Stimulated activated CD8-positive, alpha-beta memory T cell treated with anti-CD3 and anti-CD28 coated beads, Interleukin-12 subunit alpha, Interleukin-12 subunit beta, amount 100 ng/mL, for 1 hour (primary cell): ENCODE measurements at regions not wholly inside any gene's neighbourhood (a gene's known extent, or its start where the extent isn't known, plus 50 kb on each side); places are given as distances from the start of the nearest gene placed in this dataset.
"Not testable (repeated sequence)": the region's sequence is repeated elsewhere in the genome, so short reads cannot be mapped to it uniquely, and the experiment has no call there.

Experiments used
- DNase-seq: peaks from one replicate; pipeline ENCODE4 v3.0.0-alpha.2; 2020; ENCODE audit warnings: low read depth

- no peak for DNase-seq
Measured at GRCh38 chr5:104576677-104577076, 1014.1 kb upstream of the NUDT12 start.

DNA sequence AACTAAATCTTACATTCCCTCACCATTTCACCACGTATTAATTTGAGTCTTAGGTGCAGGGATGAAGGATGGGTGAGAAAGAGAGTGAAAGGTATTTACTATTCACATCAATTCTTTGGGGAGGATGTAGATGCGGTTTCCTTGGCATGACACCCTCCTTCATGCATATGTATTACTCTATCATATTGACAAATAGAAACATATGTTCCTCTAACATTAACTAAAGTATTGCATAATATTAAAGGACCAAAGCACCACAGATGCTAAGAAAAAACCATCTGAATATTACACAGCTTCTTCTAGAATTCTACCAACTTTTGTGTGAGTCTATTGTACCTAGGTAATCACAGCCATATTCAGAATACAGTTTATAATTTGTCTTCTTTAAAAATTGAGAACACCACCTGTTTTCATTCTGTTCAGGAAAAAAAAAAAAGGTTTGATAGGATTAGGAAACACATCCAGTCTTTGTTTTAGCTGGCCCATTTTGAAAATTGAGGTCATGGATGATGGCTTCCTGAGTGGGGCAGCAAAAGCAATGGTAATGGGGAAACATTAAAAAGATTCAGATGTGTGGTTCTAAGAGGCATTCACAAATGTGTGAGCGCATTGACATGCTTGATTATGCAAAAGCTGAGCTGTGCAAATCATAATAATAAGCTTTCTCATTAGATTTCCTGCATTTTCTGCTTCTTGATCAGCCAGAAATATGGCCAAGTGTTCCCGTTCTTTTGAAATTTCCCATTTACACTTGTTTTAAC lies 1011.5 kb upstream of the NUDT12 start:
- no peak for DNase-seq

DNA sequence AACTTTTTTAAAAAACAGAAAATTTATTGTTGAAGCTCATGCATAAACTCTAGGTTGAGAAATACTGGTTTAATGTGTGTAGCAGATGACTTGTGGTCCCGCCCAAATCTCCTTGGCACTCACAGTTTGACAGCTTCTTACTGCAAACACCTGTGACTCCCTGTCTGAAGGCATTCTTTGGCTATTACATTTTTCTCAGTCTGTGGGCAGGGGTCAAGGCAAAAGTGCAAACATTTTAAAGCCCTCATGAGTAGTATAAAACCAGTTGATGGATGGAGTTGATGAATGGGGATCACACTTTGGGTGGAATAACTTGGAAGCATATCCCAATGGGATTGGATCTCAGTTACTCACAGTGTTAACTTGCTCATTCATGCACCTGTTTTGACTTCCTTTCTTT lies 1007.0 kb upstream of the NUDT12 start:
- no peak for DNase-seq

DNA sequence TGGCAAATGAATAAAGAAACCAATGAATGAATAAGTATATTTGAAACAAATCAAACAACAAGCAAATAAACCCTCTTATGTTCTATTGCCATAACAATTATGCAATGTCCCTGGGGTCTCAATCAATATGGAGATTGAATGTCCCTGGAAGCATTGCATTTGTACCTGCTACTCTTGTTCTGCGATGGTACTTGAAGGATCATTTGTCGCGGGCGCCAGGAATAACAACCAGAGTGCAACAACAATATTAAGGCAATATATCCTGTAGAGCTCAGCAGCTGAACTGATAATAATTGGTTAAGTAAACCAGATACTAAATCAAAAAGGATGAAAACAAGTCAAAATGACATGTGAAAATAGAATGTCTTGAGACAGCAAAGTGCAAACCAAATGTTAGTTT lies 1001.9 kb upstream of the NUDT12 start:
- no peak for DNase-seq

DNA sequence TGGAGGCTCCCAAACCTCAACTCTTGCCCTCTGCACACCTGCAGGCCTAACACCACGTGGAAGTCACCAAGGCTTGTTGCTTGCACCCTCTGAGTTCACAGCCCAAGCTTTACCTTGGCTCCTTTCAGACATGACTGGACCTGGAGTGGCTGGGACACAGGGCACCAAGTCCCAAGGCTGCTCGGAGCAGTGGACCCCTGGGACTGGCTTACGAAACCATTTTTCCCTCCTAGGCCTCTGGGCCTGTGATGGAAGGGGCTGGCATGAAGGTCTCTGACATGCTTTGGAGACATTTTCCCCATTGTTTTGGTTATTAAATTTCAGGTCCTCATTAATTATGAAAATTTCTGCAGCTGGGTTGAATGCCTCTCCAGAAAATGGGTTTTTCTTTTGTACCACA lies 994.4 kb upstream of the NUDT12 start:
- no peak for DNase-seq

- DNase-seq, result no peak
Measured at GRCh38 chr5:104551628-104552027, 989.0 kb upstream of the NUDT12 start.

- not testable (repeated sequence) for DNase-seq
Measured at GRCh38 chr5:104546871-104547270, 984.3 kb upstream of the NUDT12 start.

GRCh38 chr5:104541141-104541785 lies 978.7 kb upstream of the NUDT12 start:
- no peak for DNase-seq

GRCh38 chr5:104540448-104540847 lies 977.9 kb upstream of the NUDT12 start:
- no peak for DNase-seq

- DNase-seq, result no peak
Measured at GRCh38 chr5:104539618-104540350, 977.2 kb upstream of the NUDT12 start.

- DNase-seq, result no peak
Measured at GRCh38 chr5:104538734-104539133, 976.1 kb upstream of the NUDT12 start.

- DNase-seq, result no peak
Measured at GRCh38 chr5:104533498-104533897, 970.9 kb upstream of the NUDT12 start.

DNA sequence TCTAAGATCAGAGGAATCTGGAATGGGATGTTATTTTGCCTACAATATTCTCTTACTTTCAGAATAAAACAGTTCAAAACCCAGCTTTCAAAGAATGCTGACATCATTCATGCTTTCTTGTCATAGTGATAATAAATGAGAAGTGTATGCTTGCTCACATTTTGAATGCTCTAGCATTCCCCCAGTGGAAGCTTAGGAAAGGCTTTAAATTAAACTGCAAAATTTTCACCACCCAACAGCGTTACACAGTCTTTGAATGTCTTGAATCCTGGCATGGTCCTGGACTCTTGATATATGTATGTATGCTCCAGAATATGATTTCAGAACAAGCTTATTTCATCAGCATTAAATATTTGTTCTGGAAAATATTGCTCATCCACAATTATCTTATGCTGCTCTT lies 964.3 kb upstream of the NUDT12 start:
- no peak for DNase-seq

GRCh38 chr5:104513640-104514072 lies 951.1 kb upstream of the NUDT12 start:
- DNase-seq, result no peak

- no peak for DNase-seq
Measured at GRCh38 chr5:104513121-104513602, 950.6 kb upstream of the NUDT12 start.

DNA sequence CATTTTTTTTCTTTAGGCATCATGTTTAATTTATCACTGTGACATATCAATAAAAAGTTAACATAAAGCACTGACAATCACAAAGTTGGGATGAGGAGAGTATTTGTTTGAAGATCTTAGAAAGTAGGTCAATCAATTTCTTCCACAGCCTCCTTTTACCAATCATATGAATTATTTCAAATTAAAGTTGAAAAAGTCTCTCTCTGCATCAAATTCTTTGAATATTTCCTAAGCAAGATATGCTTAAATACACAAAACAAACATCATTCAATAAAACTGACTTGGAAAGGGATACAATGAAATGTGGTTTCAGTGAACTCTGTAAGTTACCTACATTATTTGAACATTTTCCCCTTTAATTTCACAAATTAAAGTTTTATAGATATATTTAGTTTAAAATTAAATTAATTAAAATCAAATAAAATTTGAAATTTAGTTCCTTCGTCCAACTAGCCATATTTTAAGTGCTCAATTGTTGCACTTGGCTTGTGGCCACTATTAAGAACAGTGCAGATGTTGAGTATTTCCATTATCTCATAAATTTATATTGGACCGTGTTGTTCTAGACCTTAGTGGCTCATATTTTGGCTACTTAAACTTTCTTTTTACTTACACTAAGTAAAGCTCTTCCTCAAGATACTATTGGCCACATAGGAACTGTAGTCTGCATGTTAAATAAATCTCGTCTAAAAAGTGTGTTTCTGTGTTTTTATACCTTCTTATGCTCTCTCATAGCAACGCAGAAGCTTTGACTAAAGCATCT lies 949.7 kb upstream of the NUDT12 start:
- no peak for DNase-seq

GRCh38 chr5:104498281-104498680 lies 935.7 kb upstream of the NUDT12 start:
- no peak for DNase-seq

DNA sequence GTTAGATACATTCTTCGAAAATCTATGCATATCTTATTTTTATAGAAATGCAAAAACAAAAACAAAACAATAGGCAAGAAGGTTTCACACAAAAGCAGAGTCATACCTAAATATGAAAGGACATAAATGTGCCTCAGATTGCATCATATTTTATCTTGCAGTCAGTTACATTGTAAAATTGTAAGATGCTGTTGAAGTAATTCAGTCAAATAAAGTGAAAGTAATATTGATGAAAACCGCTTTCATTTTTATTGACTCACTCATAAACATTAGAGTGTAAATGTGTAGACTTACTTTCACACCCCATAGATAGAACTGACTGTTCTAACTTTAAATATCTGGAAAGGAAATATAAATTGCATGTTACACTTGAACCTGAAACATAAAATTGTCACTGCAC lies 931.5 kb upstream of the NUDT12 start:
- DNase-seq, result no peak

DNA sequence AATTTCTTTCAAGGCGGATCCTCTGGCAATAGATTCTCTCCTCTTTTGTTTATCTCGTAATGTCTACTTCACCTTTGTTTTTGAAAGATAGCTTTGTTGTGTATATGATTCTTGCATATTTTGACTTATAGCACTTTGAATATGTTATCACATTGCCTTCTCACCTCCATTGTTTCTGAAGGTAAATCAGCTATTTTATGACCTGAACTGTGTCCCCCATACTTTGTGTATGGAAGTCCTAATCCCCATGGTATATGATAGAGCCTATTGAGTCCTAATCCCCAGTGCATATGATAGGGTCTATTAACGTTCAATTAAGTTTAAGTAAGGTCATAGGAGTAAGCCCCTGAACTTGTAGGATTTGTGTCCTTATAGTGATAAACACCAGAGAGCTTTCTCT lies 910.2 kb upstream of the NUDT12 start:
- DNase-seq, result no peak

GRCh38 chr5:104456122-104456521 lies 893.5 kb upstream of the NUDT12 start:
- no peak for DNase-seq

DNA sequence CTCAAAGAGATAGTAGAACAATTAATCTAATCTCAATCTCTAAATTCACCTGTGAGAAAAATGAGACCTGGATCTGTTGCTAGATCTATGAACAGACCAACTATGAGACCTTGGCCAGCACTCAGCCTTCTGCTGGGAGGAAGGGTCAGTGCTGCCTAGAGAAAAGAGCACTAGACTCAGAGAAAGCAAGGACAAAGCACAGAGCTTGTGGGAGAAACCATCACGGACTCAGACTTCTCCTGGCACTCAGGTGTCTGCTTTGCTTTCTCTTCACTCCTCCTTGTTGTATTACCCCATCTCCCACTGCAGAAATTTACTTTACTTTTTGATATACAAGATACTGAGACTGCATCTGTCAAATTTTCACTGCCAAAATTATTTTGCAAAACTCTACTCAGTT lies 890.0 kb upstream of the NUDT12 start:
- DNase-seq, result no peak

GRCh38 chr5:104451911-104452310 lies 889.3 kb upstream of the NUDT12 start:
- DNase-seq, result not testable (repeated sequence)
